HG03565 (cell line): ENCODE measurements at regions not wholly inside any gene's neighbourhood (a gene's known extent, or its start where the extent isn't known, plus 50 kb on each side); places are given as distances from the start of the nearest gene placed in this dataset.
A peak's percentile ranks its signal among the peaks of the same experiment; 100 is the strongest.
"Not testable (repeated sequence)": the region's sequence is repeated elsewhere in the genome, so short reads cannot be mapped to it uniquely, and the experiment has no call there.

Experiments used
- ATAC-seq: cut with Tn5 transposase; IDR thresholded peaks from one replicate; pipeline ENCODE4 v1.9.1; 2021; ENCODE audit warnings: mild to moderate bottlenecking, moderate library complexity; ENCODE audit not compliant: unreplicated experiment

DNA sequence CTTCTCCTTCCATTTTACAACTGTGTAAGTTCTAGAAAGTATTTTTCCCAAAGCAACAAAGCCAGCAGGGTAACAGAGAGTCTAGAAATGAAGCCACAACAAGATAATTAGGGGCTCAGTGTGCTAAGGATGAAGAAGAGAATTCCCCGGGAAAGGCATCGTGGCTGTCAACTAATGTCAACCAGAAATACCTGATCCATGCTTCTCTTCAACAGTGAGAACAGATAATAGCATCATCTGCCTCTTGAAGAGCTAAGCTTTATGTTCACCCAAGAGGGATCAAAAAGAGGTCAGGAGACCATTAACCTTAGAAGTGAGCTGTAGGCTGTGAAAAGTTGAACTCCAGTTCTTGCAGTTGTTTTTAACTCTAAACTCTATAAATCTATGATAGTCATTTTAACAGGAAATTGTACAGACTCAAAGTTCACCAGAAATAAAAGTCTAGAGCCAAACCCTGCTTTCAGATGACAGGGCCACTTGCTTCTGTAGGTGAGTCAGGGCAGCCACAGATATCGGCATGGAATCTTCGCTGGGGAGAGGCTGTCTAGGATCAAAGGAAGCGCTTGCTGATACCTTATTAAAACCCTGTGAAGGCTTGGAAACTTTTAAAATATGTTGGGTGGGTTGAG, 540.7 kb upstream of the ID2 start:
- ATAC-seq: no peak

DNA sequence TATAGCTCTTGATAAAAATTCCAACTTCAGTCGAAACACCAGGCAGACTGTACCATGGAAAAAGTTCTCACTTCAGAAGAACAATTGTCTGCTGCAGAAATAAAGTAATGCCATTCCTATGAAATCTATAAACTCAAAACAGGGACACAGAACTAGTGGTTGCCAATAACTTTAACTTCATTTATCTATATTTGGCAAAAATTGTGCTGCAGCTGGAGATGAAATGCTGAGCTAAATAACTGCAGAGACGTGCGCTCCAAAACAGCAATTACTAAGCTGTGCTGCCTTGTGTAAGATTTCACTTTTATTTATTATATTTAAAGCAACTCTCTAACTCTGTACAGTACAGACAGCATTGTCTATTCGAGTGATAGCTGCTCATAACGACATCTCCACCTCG, 540.1 kb upstream of the ID2 start:
- no peak for ATAC-seq

DNA sequence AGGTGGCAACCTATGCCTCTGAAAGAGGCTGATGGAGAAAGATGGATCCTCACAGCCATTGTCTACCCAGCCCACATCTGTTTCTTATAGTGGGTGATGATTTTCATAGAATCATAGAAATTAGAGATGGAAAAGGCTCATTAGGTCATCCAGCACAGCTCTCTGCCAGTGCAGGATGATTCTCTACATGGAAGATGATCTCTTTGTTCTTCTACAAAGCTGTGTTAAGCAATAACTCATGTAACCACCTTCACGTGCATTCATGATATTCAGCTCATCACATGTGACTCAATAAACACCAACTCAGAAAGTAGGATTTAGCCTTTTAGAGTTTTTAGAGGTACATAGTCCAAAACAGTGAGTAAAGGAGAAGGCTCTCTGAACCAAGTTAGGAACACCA, 539.4 kb upstream of the ID2 start:
- ATAC-seq: no peak

DNA sequence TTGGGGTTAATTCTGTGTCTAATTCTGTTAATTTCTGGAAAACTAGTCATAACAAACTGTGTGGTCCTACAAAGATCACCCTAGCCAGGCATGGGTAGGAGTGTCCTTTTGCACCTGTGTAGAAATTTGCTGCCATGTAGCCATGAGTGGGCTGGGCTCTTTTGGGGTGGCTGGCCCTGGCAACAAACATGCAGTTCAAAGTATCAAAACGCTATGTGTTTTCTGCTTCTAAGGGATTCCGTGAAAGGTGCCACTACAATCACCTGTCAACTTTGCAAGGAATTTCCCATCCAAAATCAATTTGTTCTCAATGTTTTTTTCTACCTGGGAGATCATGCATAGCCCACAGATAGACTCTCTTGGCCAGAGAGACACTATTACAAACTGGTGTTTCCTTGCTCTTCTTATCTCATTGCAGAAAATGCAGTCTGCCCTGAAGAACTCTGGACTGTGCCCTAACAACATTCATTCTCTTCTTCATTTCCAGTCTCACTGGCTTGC, 537.7 kb upstream of the ID2 start:
- ATAC-seq: no peak

DNA sequence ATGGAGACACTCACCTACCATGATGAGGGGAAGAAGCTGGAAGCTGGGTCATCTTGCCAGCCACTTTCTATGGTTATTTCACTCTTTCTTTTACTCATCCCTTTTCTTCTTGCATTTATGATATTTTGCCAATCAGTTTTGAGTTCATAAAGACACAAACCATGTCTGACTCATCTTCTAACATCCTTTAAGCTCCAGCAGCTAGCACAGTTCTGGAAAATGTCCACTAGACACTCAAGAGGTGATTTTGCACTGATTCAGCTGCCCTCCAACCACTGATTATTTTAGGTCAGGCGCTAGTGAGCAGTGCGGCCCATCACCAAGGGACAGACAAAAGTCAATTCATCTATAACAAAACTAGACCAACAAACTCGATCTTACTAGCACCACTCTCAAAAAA, 537.1 kb upstream of the ID2 start:
- no peak for ATAC-seq

DNA sequence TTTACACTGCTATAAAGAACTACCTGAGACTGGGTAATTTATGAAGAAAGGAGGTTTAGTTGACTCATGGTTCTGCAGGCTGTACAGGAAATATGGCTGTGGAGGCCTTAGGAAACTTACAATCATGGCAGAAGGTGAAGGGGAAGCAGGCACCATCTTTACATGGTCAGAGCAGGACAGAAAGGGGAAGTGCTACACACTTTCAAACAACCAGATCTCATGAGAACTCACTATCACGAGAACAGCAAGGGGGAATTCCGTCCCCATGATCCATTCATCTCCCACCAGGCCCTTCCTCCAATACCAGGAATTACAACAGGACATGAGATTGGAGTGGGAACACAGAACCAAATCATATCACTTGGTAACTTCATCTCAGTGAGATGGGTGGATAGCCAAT, 536.5 kb upstream of the ID2 start:
- ATAC-seq: not testable (repeated sequence)

DNA sequence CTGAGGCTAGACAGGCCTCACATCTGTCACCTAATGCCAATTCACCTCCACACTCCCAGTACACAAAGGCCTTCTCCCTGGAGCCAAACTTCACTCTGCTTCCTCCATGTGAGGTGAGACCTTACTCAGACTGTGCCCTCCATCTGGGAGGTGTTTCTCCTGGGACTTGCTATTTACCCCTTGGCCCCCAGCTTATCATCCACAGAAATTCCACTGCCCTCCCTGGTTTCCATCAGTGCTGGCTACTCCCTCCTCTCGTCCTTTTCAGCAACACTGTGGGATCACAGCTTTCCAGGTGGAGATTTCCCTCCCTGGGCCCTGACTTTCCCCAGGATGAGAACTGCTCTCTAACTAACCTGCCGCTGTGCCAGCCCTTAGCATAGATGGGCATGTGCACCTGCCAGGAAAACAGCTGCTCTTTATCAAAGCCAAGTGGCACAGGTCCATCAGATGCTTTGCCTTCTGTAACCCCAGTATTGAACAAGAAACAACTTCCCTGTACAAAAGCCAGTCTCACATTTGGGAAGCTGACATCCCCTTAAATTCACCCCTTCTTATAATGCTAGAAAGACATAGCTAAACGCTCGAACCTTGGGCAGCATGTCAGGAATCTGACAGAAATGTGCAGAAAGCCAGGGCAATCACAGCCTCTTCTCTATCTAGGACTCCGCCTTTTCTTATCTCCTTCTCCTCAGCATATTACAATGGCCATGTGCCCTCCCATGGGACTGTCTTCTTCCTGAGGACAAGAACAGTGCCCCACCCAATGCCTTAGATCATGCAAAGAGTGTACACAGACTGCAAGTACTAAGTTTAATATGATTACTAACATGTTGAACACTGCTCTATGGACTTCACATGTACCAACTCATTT, 535.5 kb upstream of the ID2 start:
- no peak for ATAC-seq

DNA sequence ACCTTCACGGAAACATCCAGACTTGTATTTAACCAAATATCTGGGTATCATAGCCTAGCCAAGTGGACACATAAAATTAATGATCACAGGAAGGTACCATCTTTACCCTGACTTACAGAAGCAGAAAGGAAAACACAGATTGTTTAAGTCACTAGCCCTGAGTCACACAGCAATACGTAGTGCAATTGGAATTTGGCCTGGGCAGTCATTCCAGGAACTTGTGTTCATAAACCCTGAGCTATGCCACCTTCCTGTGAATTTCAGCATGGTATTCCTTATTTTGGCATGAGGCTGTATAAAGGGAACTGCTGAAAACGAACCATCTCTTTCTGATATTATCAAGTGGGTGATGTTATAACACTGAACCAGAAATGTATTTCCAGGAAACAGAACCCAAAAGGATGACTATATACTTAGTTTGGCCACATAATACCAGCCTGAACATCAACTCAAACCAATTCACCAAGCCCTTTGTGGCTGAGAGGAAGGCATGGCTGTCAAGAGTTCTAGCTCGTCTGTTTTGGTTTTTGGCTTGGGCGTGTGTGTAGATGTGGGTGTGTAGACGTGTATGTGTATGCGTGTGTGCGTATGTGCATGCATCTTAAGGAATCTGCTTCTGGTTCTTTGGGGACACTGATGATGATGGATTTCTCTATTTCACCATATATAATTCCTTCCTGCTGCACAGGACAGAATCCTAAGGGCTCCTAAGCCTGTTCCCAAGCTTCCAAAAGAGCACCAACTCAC, 533.4 kb upstream of the ID2 start:
- no peak for ATAC-seq

DNA sequence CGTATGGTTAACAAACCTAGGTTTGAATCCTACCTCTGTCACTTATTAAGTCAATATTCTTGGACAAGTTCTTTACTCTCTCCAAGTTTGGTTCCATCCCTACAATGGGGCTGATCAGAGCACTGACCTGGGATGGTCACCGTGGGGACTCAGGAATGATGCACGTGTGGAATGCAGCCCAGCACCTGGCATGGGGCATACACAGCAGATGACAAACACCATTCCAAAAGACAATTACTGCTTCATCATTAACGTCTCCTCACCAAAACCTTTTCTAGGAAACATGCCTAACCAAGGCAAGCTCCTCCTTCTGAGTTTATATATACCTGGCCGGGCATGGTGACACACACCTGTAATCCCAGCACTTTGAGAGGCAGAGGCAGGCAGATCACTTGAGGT, 532.9 kb upstream of the ID2 start:
- ATAC-seq: no peak

DNA sequence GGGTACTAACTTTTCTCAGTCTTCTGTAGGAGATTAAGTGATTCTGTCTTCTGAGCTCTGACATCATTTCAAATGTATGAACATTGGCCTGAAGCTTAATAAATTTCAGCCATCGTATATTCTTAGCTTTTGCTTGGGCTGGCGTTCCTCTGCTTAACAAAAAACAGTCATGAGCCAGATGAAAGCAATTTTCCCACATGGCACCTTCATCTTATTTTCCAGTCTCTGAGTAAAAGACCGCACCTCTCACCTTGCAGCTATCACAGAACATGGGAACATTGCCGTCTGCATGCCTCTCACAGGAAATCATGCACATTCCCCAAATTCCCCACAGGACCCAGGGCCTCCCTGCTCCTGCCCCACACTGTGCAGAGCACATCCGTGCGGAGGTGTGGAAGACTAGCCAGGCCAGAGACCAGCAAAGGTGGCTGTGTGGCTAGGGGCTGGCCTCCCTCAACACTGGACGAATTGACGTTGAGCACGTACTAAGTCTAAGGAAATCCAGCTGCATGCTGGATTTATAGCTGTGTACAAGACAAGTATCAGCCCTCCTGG, 531.8 kb upstream of the ID2 start:
- ATAC-seq: no peak

DNA sequence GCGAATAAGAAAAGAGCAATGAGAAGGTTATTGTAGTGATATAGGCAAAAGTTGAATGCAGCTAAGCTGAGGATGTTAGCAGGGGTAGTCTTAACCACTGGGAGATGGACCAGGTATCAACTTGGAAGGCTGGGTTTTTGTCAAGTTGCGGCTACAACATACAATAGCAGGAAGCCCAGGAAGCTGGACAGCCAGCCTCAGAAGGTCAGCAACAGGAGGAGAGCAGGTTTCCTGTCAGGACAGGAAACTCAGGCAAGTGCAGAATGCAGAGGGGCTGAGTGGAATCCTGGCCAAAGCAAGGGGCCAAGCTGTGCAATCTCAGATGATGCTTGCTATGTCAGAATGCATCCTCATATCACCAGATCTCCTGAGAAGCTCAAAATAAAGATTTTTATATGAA, 530.0 kb upstream of the ID2 start:
- ATAC-seq: no peak

DNA sequence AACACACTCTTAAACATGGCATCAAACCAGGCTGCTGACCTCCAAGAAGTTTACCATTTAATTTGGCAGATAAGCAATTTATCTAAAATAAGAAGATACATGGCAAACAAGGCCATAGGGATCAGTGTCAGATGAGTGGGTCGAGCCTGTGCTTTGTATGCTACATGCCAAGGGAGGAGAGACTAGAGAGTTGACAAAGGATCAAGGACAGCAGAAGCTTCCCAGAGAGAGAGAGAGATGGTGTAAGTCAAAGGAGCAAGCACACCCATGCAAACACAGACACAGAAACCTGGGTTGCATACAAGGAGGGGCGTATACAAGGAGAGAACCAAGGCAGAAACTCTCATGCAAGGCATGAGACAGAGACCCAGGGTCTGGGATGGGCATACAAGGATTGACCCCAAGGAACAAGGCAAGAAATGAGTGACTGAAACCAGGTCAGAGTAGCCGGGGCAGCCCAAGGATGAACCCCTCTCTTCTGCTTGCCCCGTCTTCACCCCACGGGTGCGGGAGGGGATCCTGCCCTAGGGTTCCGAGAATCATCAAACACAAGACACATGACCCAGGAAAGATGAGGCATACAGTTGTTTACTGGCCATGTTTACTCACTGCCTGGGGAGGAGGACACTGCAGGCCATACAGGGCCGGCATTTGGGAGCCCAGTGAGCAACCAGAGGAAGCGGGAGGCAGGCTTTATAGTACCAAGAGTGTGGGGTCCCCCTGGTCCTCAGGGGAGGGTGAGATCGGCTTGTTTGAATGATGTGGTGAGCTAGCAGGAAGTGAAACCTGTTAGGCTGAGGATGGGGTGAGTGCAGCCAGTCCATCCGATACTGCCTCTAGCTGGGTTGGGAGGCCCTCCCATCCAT, 529.2 kb upstream of the ID2 start:
- ATAC-seq: peak; percentile 96

DNA sequence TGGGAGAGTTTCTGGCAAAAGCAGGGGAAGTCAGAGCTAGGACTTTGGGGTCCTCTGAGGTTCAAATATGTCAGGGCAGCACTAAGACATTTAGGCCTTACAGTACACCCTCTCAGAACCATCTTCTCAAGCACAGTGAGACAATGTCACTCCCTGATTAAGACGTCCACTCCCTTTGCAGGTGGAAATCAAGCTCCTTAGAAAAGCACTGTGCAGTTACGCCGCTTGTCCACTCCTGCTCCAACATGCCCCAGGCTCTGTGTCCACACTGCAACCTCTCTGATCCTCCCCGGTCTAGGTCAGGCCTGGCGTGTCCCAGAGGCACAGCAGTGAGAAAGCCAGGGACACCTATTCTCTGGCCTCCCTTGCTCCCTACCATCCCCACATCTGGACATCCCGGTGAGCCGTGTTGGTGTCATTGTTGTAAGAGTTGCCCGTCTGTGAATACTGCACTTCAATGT, 528.6 kb upstream of the ID2 start:
- no peak for ATAC-seq

DNA sequence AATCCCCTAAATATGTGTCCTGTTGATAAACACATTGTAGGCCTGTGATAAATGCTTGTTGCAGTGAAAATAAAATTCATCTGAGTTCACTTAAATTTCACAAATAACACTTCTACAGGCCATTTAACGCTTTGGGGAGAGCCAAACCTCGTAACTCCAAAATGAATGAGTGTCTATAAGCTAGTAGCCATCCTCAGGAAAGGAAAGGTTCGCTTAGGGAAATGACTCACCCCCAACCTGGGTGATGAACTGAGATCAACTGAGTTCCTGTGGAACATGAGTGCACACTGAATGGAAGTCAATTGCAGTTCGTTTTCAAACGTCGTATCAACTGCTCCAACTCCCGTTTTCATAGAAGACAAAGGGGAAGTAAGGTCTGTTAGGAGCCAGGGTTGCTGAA, 527.6 kb upstream of the ID2 start:
- ATAC-seq: no peak

DNA sequence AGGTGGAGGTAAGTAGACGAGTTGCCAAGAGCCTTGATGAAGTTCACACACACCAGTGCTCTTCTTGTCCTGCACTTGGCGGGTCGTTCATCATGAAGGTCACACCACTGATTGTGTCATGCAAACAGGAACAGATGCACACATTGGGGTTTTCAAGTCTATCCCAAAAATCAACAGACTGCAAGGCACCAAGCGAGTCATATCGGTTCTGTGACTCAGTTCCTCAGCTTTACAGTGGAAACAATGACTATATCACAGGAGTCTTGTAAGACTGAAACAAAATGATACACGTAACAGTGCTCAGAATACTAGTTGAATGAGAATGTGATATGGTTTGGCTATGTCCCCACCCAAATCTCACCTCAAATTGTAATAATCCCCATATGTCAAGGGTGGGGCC, 526.9 kb upstream of the ID2 start:
- no peak for ATAC-seq

DNA sequence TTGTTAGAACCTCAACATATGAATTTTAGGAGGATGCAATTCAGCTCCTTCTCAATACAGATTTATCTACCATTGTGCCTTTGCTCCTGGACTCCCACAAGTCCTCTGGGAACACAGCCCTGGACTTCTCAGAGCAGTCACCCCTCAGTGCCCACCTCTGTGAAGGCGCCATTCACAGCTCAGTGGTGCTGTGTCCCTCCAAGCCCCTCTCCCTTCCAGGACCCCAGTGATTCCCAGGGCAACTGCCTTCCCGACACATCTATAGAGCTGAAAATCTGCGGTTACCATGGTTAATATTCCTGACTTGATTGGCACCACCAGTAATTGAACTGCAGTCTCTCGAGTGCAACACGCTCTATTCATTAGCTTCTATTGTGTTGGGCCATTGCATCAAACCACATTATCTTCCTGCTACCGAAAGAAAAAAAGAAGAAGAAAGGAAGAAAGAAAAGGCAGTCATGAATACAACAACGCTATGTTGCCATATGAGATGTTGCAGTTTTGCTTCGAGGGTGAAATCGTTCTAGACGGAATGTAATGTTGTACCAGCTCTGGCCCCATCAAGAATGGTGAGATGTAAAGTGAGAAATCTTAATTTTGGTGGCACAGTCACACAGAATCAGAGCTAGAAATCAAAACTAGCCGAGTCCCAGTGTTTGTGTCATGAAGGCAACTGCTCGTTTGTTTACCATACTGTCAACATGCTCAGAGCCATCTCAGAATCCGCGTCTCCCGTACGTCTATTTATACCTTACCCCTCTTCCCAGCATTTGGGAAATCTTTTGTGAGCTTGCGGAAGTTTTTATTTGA, 524.0 kb upstream of the ID2 start:
- ATAC-seq: no peak

DNA sequence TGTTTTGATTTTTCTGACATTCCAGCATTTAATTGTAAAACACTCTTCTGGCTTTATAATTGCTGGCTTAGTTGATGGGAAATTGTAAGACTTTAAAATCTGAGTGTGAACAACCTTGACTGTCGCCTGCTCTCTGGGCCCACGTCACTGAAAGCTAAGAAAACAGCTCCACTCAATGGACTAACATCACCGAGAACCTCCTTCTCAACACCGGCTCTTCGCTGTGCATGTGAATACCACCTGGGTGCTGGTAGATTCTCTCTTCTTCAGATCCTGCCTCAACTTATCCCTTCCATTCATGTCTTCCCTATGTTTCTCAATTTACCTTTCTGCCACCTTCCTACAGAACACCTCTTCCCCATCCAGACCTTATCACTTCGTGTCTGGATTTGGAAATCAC, 523.1 kb upstream of the ID2 start:
- ATAC-seq: no peak

DNA sequence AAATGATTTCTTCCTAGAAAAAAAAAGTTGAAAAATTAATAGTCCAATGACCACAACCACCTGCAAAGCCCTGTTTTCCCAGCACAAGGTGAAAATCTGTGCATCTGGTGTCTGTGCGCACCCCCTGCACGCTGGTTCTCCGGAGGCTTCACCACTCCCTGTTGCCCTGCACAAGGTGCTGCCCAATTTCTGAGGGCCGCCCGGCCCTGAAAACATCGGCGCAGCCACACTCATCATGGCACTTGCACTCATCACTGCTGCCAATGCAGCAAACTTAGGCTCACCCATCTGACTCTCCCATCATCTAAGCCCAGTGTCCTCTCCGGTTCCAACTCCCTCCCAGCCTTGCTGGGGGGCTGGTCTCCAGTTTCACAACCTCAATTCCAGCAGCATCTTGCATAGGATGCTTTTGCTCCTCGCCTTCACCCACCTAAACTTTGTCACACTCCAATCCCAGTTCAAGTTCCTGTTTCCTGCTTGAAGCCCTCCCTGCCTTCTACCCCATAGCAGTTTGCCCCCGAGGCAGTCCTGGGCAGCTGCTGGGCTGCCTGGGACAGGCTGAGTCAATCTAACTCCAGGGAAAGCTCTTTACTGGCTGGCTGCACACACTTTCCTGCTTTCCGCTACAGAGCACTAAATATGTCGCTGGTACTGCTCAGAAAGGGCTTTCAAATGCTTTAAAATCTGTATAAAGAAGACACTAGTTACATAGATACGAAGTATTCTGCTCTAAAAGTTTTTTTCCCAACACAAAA, 522.5 kb upstream of the ID2 start:
- no peak for ATAC-seq
